HG03097 (cell line): ENCODE measurements at regions not wholly inside any gene's neighbourhood (a gene's known extent, or its start where the extent isn't known, plus 50 kb on each side); places are given as distances from the start of the nearest gene placed in this dataset.

Experiments
- ATAC-seq: cut with Tn5 transposase; IDR thresholded peaks from one replicate; pipeline ENCODE4 v1.9.1; 2021; ENCODE audit not compliant: unreplicated experiment, low FRiP score

GRCh38 chr14:87816416-87816815 is 176.6 kb downstream of the GALC start:
- ATAC-seq = no peak

- ATAC-seq = no peak
These were observed 177.9 kb downstream of the GALC start for GRCh38 chr14:87815121-87815520.

- no peak for ATAC-seq
These were observed 179.3 kb downstream of the GALC start for GRCh38 chr14:87813686-87814085.

- no peak for ATAC-seq
These were observed 179.8 kb downstream of the GALC start for GRCh38 chr14:87813211-87813610.

GRCh38 chr14:87811246-87811645 is 181.7 kb downstream of the GALC start:
- ATAC-seq = no peak

GRCh38 chr14:87810711-87811110 is 182.3 kb downstream of the GALC start:
- no peak for ATAC-seq

- ATAC-seq = no peak
These were observed 183.7 kb downstream of the GALC start for GRCh38 chr14:87809261-87809660.

GRCh38 chr14:87805315-87805723 is 187.7 kb downstream of the GALC start:
- ATAC-seq = peak; percentile 61

GRCh38 chr14:87800216-87800615 is 192.8 kb downstream of the GALC start:
- ATAC-seq = no peak

GRCh38 chr14:87799400-87799799 is 193.6 kb downstream of the GALC start:
- no peak for ATAC-seq

GRCh38 chr14:87797001-87797400 is 196.0 kb downstream of the GALC start:
- no peak for ATAC-seq

- no peak for ATAC-seq
These were observed 198.4 kb downstream of the GALC start for GRCh38 chr14:87794561-87794960.

- no peak for ATAC-seq
These were observed 207.1 kb downstream of the GALC start for GRCh38 chr14:87785897-87786296.

GRCh38 chr14:87784386-87784785 is 208.6 kb downstream of the GALC start:
- ATAC-seq = no peak

- no peak for ATAC-seq
These were observed 209.9 kb downstream of the GALC start for GRCh38 chr14:87783071-87783470.

- no peak for ATAC-seq
These were observed 220.1 kb downstream of the GALC start for GRCh38 chr14:87772854-87773253.

GRCh38 chr14:87767567-87767901 is 225.4 kb downstream of the GALC start:
- ATAC-seq = peak; percentile 82

- ATAC-seq = no peak
These were observed 234.1 kb downstream of the GALC start for GRCh38 chr14:87758876-87759275.

GRCh38 chr14:87756661-87757060 is 236.3 kb downstream of the GALC start:
- ATAC-seq = no peak

GRCh38 chr14:87754520-87755223 is 238.3 kb downstream of the GALC start:
- ATAC-seq = no peak

GRCh38 chr14:87748558-87748957 is 244.4 kb downstream of the GALC start:
- no peak for ATAC-seq

GRCh38 chr14:87745507-87746118 is 247.4 kb downstream of the GALC start:
- ATAC-seq = no peak
